ENCODE measurements at regions not wholly inside any gene's neighbourhood (a gene's known extent, or its start where the extent isn't known, plus 50 kb on each side); places are given as distances from the start of the nearest gene placed in this dataset.
A peak's percentile ranks its signal among the peaks of the same experiment; 100 is the strongest.

- TF ChIP-seq RAD21 (IDR thresholded peaks at IDR 0.05; ENCODE audit: low read depth) (0 out of 2 replicates have a peak, but pooled peaks have one; percentile 22), REST (IDR thresholded peaks at IDR 0.05; ENCODE audit: low read depth) (no peak), MAX (IDR thresholded peaks at IDR 0.05) (no peak), TCF12 (IDR thresholded peaks at IDR 0.05; ENCODE audit: low read depth) (no peak), CEBPB (IDR thresholded peaks at IDR 0.05) (no peak), USF1 (IDR thresholded peaks at IDR 0.05) (no peak), EP300 (IDR thresholded peaks at IDR 0.05; ENCODE audit: borderline replicate concordance) (no peak), TEAD4 (IDR thresholded peaks at IDR 0.05) (no peak), CREB1 (IDR thresholded peaks at IDR 0.05; ENCODE audit: low read depth) (no peak), TAF1 (IDR thresholded peaks at IDR 0.05; ENCODE audit: low read depth) (no peak), NFIC (IDR thresholded peaks at IDR 0.05) (peak; percentile 40), FOXM1 (IDR thresholded peaks at IDR 0.05; ENCODE audit: borderline replicate concordance, low read depth) (no peak)
Observed at GRCh38 chrX:115892056-115892708, 278.4 kb upstream of the AGTR2 start.
